Neural progenitor cell (in vitro differentiated cells): ENCODE measurements at regions not wholly inside any gene's neighbourhood (a gene's known extent, or its start where the extent isn't known, plus 50 kb on each side); places are given as distances from the start of the nearest gene placed in this dataset.
A peak's percentile ranks its signal among the peaks of the same experiment; 100 is the strongest.
"Not testable (repeated sequence)": the region's sequence is repeated elsewhere in the genome, so short reads cannot be mapped to it uniquely, and the experiment has no call there.

Experiments used
- DNase-seq: peaks from one replicate; pipeline ENCODE4 v3.0.0-alpha.2; 2016; ENCODE audit warnings: low spot score
- H2AFZ ChIP-seq: fragments of 200-600 bp; sonication (generic); replicated peaks from 2 replicates; pipeline ENCODE4 v1.6.1; 2016; ENCODE audit warnings: antibody characterized with exemption
- H3F3A ChIP-seq: fragments of 200-600 bp; sonication (generic); 2 replicates; pipeline ENCODE4 v1.6.1; 2016; ENCODE audit warnings: antibody characterized with exemption, low read depth
- H3K27ac ChIP-seq: fragments of 200-600 bp; sonication (generic); 2 replicates; pipeline ENCODE4 v1.5.1; 2016; ENCODE audit warnings: mild to moderate bottlenecking
- H3K27me3 ChIP-seq: fragments of 200-600 bp; sonication (generic); 2 replicates; pipeline ENCODE4 v1.6.1; 2016; ENCODE audit warnings: mild to moderate bottlenecking, moderate library complexity
- H3K36me3 ChIP-seq: fragments of 200-600 bp; sonication (generic); 2 replicates; pipeline ENCODE4 v1.5.1; 2016
- H3K4me1 ChIP-seq: fragments of 200-600 bp; sonication (generic); 2 replicates; pipeline ENCODE4 v1.6.1; 2016; ENCODE audit warnings: mixed run types
- H3K4me2 ChIP-seq: fragments of 200-600 bp; sonication (generic); 2 replicates; pipeline ENCODE4 v1.6.1; 2016
- H3K4me3 ChIP-seq: fragments of 200-600 bp; sonication (generic); 2 replicates; pipeline ENCODE4 v1.5.1; 2016
- H3K79me2 ChIP-seq: fragments of 200-600 bp; sonication (generic); 2 replicates; pipeline ENCODE4 v1.6.1; 2016; ENCODE audit warnings: low read depth
- H3K9ac ChIP-seq: fragments of 200-600 bp; sonication (generic); 2 replicates; pipeline ENCODE4 v1.6.1; 2016
- H3K9me3 ChIP-seq: fragments of 200-600 bp; sonication (generic); 2 replicates; pipeline ENCODE4 v1.5.1; 2016; ENCODE audit warnings: low read depth
- H4K20me1 ChIP-seq: fragments of 200-600 bp; sonication (generic); 2 replicates; pipeline ENCODE4 v1.6.1; 2016; ENCODE audit warnings: low read depth
- H3K27ac Mint-ChIP-seq: 3 replicates; pipeline ENCODE4 v1.8.0; 2021; ENCODE audit warnings: mixed read lengths
- H3K27me3 Mint-ChIP-seq: 2 replicates; pipeline ENCODE4 v1.8.0; 2022; ENCODE audit warnings: low read depth, mild to moderate bottlenecking, inconsistent platforms, moderate library complexity, mixed read lengths; ENCODE audit not compliant: insufficient read depth
- H3K36me3 Mint-ChIP-seq: 3 replicates; pipeline ENCODE4 v1.8.0; 2021; ENCODE audit warnings: mixed read lengths
- H3K4me1 Mint-ChIP-seq: 3 replicates; pipeline ENCODE4 v1.8.0; 2021; ENCODE audit warnings: mixed read lengths
- H3K4me3 Mint-ChIP-seq: 3 replicates; pipeline ENCODE4 v1.8.0; 2021; ENCODE audit warnings: mild to moderate bottlenecking, moderate library complexity, mixed read lengths
- H3K9me3 Mint-ChIP-seq: 3 replicates; pipeline ENCODE4 v1.8.0; 2020; ENCODE audit warnings: mixed read lengths
- CTCF ChIP-seq: fragments of 200-600 bp; sonication (generic); IDR thresholded peaks from 2 replicates; pipeline ENCODE4 v1.5.1; 2017; ENCODE audit warnings: antibody characterized with exemption, mild to moderate bottlenecking
- EZH2 ChIP-seq: fragments of 200-600 bp; sonication (generic); IDR thresholded peaks from 2 replicates; pipeline ENCODE4 v1.6.1; 2017; ENCODE audit warnings: antibody characterized with exemption, mild to moderate bottlenecking, moderate library complexity
- EZH2phosphoT487 ChIP-seq: fragments of 200-600 bp; sonication (generic); IDR thresholded peaks from 2 replicates; pipeline ENCODE4 v1.6.1; 2017; ENCODE audit warnings: antibody characterized with exemption

DNA sequence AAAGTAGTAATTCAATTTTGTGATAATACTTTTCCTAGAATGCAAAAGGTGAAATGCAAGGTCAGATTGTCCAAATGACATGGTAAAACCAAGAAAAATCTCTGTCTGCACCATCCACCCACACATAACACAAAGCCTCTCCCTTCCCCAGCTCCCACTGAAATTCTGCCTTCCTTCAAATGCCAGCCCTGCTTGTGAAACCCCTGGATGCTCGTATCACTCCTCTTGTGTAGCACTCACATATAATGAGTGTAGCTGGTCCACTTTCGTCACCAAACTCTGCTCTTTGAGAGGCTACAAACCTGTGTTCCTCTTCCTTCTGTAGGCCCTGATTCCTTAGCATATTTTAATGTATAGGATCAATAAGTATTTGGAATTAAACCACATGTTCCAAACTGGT is 123.6 kb upstream of the BEND6 start:
- H3K4me3 Mint-ChIP-seq, result no peak overlapping the region
- Histone ChIP-seq H3K79me2 (peaks cover 100% of the 10 kb centered on the region), H3K4me1 (peaks cover 26% of the 10 kb centered on the region), H3K27me3 (no peaks in the 10 kb centered on the region), H3K36me3 (no peaks in the 10 kb centered on the region), H3K27ac (no peak overlapping the region), H4K20me1 (peaks cover 73% of the 10 kb centered on the region), H2AFZ (no peak overlapping the region), H3K9me3 (no peaks in the 10 kb centered on the region), H3F3A (peaks cover 14% of the 10 kb centered on the region), H3K4me3 (no peak overlapping the region), H3K4me2 (no peak overlapping the region), H3K9ac (no peak overlapping the region)
- TF ChIP-seq CTCF (no peak), EZH2phosphoT487 (no peak), EZH2 (no peak)
- peaks cover 7% of the 10 kb centered on the region for H3K4me1 Mint-ChIP-seq
- no peak overlapping the region for H3K27ac Mint-ChIP-seq
- no peaks in the 10 kb centered on the region for H3K27me3 Mint-ChIP-seq
- peaks cover 19% of the 10 kb centered on the region for H3K36me3 Mint-ChIP-seq
- peaks cover 9% of the 10 kb centered on the region for H3K9me3 Mint-ChIP-seq
- DNase-seq, result no peak

DNA sequence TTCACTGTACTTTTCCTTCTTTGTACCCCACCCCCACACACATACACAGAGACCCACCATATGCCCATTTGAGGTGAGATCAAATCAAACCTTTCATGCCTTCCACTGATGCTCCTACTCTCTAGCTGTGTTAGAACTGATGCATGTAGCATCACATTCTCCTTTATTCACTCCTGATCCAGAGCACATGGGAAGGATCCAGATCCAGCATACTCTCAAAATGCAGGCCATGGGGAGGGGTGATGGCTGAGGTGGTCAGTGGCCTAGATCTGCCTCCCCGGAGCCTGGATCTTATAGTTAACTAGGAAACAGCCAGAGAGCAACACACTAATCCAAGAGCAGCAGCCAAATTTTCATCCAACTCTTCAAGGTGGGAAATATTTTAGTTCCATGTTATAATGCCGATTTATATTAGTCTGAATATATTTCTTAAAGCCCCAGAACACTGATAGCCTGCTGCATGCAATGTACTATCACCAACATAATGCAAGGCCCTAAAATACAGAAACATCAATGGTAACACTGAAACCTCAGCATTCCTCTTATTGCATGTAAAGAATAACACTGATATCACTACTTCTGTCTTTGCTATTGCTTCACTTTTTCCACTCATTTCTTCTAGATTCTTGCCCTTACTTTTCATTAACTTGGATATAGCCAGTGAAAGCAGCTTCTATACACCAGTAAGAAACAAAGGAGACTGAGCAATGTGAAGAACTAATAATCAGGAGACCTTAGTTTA is 126.8 kb upstream of the BEND6 start:
- H3K79me2 ChIP-seq, result peaks cover 94% of the 10 kb centered on the region
- TF ChIP-seq CTCF (no peak), EZH2phosphoT487 (no peak), EZH2 (no peak)

DNA sequence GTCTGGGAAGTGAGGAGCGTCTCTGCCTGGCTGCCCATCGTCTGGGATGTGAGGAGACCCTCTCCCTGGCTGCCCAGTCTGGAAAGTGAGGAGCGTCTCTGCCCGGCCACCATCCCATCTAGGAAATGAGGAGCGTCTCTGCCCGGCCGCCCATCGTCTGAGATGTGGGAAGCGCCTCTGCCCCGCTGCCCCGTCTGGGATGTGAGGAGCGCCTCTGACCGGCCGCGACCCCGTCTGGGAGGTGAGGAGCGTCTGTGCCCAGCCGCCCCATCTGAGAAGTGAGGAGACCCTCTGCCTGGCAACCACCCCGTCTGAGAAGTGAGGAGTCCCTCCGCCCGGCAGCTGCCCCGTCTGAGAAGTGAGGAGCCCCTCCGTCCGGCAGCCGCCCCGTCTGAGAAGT is 130.5 kb upstream of the BEND6 start:
- not testable (repeated sequence) for H3K4me3 Mint-ChIP-seq, H3K27me3 Mint-ChIP-seq, H3K27ac Mint-ChIP-seq, DNase-seq, H2AFZ ChIP-seq, H3K9me3 ChIP-seq, H3K27me3 ChIP-seq, H3K27ac ChIP-seq, H3K36me3 ChIP-seq, H3K4me2 ChIP-seq, H3K4me3 ChIP-seq, H3K9me3 Mint-ChIP-seq, H3K36me3 Mint-ChIP-seq, H3K9ac ChIP-seq
- peaks cover 94% of the 10 kb centered on the region for H3K79me2 ChIP-seq
- H3F3A ChIP-seq, result peaks cover 28% of the 10 kb centered on the region
- peaks cover 19% of the 10 kb centered on the region for H3K4me1 Mint-ChIP-seq
- H4K20me1 ChIP-seq, result peaks cover 77% of the 10 kb centered on the region
- peaks cover 32% of the 10 kb centered on the region for H3K4me1 ChIP-seq

More for the DNA sequence above, 126.8 kb upstream of the BEND6 start:
- no peak for DNase-seq
- Histone ChIP-seq H3K27me3 (no peaks in the 10 kb centered on the region), H4K20me1 (peaks cover 61% of the 10 kb centered on the region), H3K9ac (no peak overlapping the region), H3K4me2 (peak overlapping the region; percentile 45), H3K4me3 (no peak overlapping the region), H3K27ac (peak overlapping the region; percentile 18), H3K9me3 (no peaks in the 10 kb centered on the region), H3F3A (peaks cover 24% of the 10 kb centered on the region), H3K4me1 (peaks cover 37% of the 10 kb centered on the region), H2AFZ (no peak overlapping the region), H3K36me3 (no peaks in the 10 kb centered on the region)
- Mint-ChIP-seq H3K4me3 (no peak overlapping the region), H3K9me3 (peaks cover 3% of the 10 kb centered on the region), H3K27me3 (no peaks in the 10 kb centered on the region), H3K27ac (no peak overlapping the region), H3K36me3 (peaks cover 8% of the 10 kb centered on the region), H3K4me1 (peaks cover 10% of the 10 kb centered on the region)

DNA sequence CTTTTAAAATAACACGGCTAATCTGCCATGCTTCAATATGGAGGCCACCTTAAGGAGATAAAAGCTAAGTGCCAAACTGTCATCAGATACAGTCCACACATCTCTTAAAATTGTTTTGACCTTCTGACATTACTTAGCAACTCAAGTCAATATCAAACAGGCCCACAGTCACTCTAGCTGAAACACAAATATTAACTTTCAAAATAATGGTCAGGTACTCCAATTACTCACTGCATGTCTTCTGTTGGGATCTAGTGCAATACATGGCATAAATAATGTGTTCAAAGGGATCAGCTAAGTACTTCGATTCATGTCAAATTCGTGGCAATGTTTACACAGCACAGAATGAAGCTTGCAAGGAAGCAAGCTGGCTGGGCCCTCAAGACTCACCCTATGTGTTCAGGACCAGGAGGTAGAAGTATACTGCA is 133.9 kb upstream of the BEND6 start:
- no peaks in the 10 kb centered on the region for H3K36me3 ChIP-seq
- TF ChIP-seq EZH2phosphoT487 (no peak), EZH2 (no peak), CTCF (no peak)
- DNase-seq, result no peak
- H3K27me3 ChIP-seq, result no peaks in the 10 kb centered on the region
- Mint-ChIP-seq H3K36me3 (peaks cover 2% of the 10 kb centered on the region), H3K27me3 (no peaks in the 10 kb centered on the region), H3K4me3 (no peak overlapping the region), H3K4me1 (peaks cover 20% of the 10 kb centered on the region), H3K9me3 (no peaks in the 10 kb centered on the region), H3K27ac (no peak overlapping the region)
- H3K4me1 ChIP-seq, result peaks cover 20% of the 10 kb centered on the region
- peaks cover 78% of the 10 kb centered on the region for H4K20me1 ChIP-seq
- no peak overlapping the region for H3K27ac ChIP-seq
- no peak overlapping the region for H3K4me3 ChIP-seq
- H3K9me3 ChIP-seq, result no peaks in the 10 kb centered on the region
- H2AFZ ChIP-seq, result no peak overlapping the region
- peaks cover 11% of the 10 kb centered on the region for H3F3A ChIP-seq
- no peak overlapping the region for H3K9ac ChIP-seq
- H3K79me2 ChIP-seq, result peaks cover 94% of the 10 kb centered on the region
- no peak overlapping the region for H3K4me2 ChIP-seq
